SK-N-MC (cell line): ENCODE measurements at regions not wholly inside any gene's neighbourhood (a gene's known extent, or its start where the extent isn't known, plus 50 kb on each side); places are given as distances from the start of the nearest gene placed in this dataset.

Experiments
- EZH2 ChIP-seq: fragments of 200-600 bp; sonication (generic); IDR thresholded peaks from one replicate; pipeline ENCODE4 v1.6.1; 2017; ENCODE audit warnings: antibody characterized with exemption
- FOXP2 ChIP-seq: optimal IDR thresholded peaks from 2 replicates; pipeline ENCODE3; 2011; ENCODE audit warnings: mild to moderate bottlenecking, moderate library complexity; ENCODE audit not compliant: insufficient read depth; ENCODE audit errors: extremely low read length, control extremely low read depth
- POLR2AphosphoS5 ChIP-seq: IDR thresholded peaks from 2 replicates; pipeline ENCODE4 v1.6.1; 2012; ENCODE audit warnings: mild to moderate bottlenecking, low read depth, low read length, borderline replicate concordance

DNA sequence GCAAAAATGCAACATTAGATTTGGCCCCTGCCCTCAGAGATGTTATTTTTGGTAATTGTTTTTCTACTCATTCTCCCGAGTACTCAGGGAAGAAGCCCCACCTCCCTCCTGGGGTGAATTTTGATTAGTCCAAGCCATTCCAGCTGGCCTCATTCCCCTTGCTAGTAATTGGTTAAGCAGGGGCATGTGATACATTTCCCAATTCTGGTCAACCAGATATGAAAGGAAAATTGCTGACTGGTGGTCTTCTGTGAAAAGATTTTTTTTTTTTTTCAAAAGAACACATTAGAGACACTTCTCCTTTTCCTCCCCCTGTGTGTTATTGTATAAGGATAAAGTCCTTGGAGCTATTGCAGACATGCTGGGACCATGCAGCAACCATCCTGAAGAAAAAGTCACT, 71.1 kb upstream of the AKT3 start:
- TF ChIP-seq EZH2 = no peak
- TF ChIP-seq FOXP2 = no peak
- TF ChIP-seq POLR2AphosphoS5 = no peak
